ENCODE measurements at regions not wholly inside any gene's neighbourhood (a gene's known extent, or its start where the extent isn't known, plus 50 kb on each side); places are given as distances from the start of the nearest gene placed in this dataset.

GRCh38 chr6:169086020-169086419 lies 167.6 kb downstream of the THBS2 start:
- TF ChIP-seq EP300 (IDR thresholded peaks at IDR 0.05) (no peak), CTCF (IDR thresholded peaks at IDR 0.05) (no peak), POLR2A (IDR thresholded peaks at IDR 0.05) (no peak), POLR2AphosphoS5 (IDR thresholded peaks at IDR 0.05) (no peak)

Measured in stomach (tissue), 4 donors.